IMR-90 (cell line): ENCODE measurements at regions not wholly inside any gene's neighbourhood (a gene's known extent, or its start where the extent isn't known, plus 50 kb on each side); places are given as distances from the start of the nearest gene placed in this dataset.

ENCODE experiments used
- BHLHE40 ChIP-seq: fragments of 150-350 bp; IDR thresholded peaks from 2 replicates; pipeline ENCODE4 v1.6.1; 2016; ENCODE audit warnings: mild to moderate bottlenecking, low read depth, low read length
- CHD1 ChIP-seq: IDR thresholded peaks from 2 replicates; pipeline ENCODE4 v1.6.1; 2012; ENCODE audit warnings: low read depth, low read length, improper control_type of control experiment
- FOS ChIP-seq: fragments of 150-350 bp; IDR thresholded peaks from 2 replicates; pipeline ENCODE4 v1.6.1; 2016; ENCODE audit warnings: low read depth, low read length
- MAFK ChIP-seq: IDR thresholded peaks from 2 replicates; pipeline ENCODE4 v1.6.1; 2012; ENCODE audit warnings: low read depth, low read length, improper control_type of control experiment
- NFE2L2 ChIP-seq: fragments of 150-350 bp; IDR thresholded peaks from 2 replicates; pipeline ENCODE4 v1.6.1; 2016; ENCODE audit warnings: low read depth, mild to moderate bottlenecking, low read length
- POLR2A ChIP-seq: IDR thresholded peaks from 2 replicates; pipeline ENCODE4 v1.6.1; 2012; ENCODE audit warnings: mild to moderate bottlenecking, low read depth, low read length
- RAD21 ChIP-seq: IDR thresholded peaks from 2 replicates; pipeline ENCODE4 v1.6.1; 2012; ENCODE audit warnings: low read length, improper control_type of control experiment
- RCOR1 ChIP-seq: IDR thresholded peaks from 2 replicates; pipeline ENCODE4 v1.6.1; 2012; ENCODE audit warnings: mild to moderate bottlenecking, low read length, improper control_type of control experiment; ENCODE audit not compliant: insufficient replicate concordance
- TF ChIP-seq, protein P1 (sequence below): conservative IDR thresholded peaks from 2 replicates; pipeline ENCODE4 v1.5.1; 2012; ENCODE audit warnings: mild to moderate bottlenecking, low read depth, low read length, improper control_type of control experiment
- TF ChIP-seq, protein P2 (sequence below): fragments of 150-350 bp; IDR thresholded peaks from 2 replicates; pipeline ENCODE4 v1.6.1; 2016; ENCODE audit warnings: low read depth, mild to moderate bottlenecking, low read length, moderate library complexity, borderline replicate concordance

DNA sequence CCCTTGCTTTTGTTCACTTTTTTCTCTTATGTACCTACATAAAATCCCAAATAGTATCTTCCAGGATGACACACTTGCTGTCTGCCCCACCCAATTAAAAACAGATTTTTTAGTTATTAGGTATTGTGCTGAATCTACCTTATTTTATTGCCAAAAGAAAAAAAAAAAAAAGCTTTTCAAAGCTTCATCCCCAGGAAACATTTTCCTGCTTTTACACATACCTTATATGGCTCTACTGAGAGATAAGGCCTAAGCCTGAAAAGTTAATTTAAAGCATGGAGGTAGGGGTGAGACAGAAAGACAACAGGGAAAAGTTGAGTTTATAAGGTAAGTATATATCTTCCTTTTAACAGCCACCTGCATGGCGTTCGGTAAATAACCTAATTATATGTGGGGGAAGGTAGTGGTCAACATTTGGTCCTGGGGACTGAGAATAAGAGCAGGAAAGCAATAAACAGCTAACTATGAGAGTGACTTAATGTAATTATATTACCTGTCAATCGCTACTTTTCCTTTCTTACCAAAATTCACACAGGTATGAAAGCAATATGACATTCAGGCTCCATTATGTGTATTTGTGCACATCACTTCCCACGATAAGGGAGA lies 54.6 kb upstream of the BOLA1 start:
- TF ChIP-seq, protein P1, sequence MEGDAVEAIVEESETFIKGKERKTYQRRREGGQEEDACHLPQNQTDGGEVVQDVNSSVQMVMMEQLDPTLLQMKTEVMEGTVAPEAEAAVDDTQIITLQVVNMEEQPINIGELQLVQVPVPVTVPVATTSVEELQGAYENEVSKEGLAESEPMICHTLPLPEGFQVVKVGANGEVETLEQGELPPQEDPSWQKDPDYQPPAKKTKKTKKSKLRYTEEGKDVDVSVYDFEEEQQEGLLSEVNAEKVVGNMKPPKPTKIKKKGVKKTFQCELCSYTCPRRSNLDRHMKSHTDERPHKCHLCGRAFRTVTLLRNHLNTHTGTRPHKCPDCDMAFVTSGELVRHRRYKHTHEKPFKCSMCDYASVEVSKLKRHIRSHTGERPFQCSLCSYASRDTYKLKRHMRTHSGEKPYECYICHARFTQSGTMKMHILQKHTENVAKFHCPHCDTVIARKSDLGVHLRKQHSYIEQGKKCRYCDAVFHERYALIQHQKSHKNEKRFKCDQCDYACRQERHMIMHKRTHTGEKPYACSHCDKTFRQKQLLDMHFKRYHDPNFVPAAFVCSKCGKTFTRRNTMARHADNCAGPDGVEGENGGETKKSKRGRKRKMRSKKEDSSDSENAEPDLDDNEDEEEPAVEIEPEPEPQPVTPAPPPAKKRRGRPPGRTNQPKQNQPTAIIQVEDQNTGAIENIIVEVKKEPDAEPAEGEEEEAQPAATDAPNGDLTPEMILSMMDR: no peak
- TF ChIP-seq CHD1 (no peak), POLR2A (no peak), FOS (no peak), NFE2L2 (no peak), MAFK (no peak), BHLHE40 (no peak), RAD21 (no peak), RCOR1 (no peak)
- TF ChIP-seq, protein P2, sequence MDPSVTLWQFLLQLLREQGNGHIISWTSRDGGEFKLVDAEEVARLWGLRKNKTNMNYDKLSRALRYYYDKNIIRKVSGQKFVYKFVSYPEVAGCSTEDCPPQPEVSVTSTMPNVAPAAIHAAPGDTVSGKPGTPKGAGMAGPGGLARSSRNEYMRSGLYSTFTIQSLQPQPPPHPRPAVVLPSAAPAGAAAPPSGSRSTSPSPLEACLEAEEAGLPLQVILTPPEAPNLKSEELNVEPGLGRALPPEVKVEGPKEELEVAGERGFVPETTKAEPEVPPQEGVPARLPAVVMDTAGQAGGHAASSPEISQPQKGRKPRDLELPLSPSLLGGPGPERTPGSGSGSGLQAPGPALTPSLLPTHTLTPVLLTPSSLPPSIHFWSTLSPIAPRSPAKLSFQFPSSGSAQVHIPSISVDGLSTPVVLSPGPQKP: no peak
